HCEC 1CT (cell line): ENCODE measurements at regions not wholly inside any gene's neighbourhood (a gene's known extent, or its start where the extent isn't known, plus 50 kb on each side); places are given as distances from the start of the nearest gene placed in this dataset.
A peak's percentile ranks its signal among the peaks of the same experiment; 100 is the strongest.

Experiments used
- DNase-seq: peaks from one replicate; pipeline ENCODE4 v3.0.0-alpha.2; 2017

DNA sequence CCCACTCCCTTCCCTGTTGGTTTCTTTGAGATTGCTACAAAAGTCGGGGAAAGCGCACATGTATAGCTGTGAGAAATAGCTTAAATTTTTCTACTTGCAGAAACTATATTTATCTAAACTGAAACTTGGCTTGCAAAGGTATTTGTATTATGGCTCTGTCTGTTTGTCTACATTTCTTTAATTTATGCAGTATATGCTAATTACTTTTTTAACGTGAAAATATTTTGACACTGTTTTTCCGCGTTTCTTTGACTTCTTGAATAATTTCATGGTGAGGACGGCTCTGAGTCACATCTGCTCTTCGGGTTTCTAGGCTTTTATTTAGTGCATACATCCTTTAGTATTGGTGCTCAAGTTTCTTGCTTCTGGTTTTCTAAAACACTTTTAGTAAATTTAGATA, 182.1 kb upstream of the ZRANB2 start:
- no peak for DNase-seq

DNA sequence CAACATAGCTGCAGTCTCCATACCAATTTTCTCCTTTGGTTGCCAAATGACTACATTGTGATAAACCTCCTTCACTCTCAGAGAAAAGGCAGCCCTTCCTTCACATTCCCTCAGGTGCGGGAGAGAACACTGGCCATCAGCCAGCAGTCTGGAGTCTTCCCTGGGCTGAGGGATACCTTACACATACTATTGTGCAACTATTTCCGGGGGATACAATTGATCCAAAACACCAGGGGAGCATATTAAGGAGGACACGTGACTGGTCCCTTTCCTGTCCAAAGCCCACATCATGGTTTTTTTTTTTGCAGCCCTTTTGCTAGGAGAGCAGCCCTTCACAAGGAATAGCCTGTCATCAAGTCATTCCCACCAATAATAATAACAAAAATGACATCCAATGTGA, 172.1 kb upstream of the ZRANB2 start:
- no peak for DNase-seq

DNA sequence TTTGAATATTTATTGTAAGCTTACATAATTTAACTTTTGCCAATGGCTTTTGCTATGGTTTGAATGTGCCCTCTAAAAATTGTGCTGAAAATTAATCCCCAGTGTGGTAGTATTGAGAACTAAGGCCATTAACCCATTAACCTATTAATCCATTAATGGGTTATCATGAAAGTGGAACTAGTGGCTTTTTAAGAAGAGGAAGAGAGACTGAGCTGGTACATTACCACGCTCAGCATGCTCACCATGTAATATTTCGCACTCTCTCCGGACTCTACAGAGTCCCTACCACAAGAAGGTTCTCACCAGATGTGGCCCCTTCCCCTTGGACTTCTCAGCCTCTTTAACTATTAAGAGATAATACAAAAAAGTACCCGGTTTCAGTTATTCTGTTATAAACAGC, 164.4 kb upstream of the ZRANB2 start:
- no peak for DNase-seq

DNA sequence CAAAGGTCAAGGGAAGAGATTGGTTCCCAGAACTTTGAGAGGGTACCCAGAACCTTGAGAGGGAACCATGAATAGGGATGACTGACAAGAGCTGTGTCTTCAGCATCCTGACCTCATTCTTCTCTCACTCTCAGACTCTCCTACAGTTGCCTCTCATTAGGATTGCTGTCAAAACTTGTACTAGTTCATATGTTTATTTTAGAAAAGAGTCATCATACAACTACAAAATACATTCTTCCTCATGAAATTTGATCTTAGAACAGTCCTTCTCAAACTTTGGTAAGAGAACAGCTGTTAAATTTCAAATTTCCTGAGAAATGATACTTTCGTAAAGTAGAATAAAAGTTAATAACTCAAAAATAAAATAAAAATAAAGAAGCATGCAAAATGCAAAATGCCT, 161.4 kb upstream of the ZRANB2 start:
- peak; percentile 44 for DNase-seq

DNA sequence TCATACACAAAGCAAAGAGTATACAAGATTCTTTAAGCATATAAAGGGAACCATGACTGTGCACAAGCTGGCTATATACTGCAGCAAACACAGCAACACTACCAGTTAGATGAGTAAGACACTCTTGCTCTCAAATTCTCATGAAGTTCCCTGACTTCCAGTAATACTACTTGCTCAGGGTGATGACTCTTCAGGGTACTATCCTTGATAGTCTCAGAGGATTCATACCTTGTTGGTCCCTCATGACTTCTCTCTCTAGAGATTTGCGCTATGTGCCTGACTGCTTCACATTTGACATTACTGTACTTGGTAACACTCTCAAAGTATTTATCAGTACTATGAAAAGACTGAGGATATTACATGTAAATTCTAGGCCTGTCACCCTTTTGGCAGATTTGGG, 159.8 kb upstream of the ZRANB2 start:
- no peak for DNase-seq

DNA sequence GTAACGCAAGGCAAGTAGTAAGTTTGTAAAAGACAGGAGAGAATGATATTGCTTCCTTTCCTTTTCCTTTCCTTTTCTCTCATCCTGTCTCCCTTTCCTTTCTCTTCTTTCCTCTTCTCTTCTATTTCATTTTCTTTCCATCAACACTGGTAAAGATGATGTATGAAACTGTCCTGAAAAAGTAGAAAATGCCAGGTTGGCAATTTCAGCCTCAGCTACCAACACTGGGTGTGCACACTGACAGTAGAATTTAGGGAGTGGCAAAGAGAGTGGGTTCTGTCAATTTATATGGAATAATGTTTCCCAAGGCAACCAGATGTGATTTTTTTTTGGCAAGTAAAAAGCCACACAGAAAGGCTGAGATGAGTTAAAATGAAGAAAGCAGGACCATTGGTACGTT, 155.7 kb upstream of the ZRANB2 start:
- no peak for DNase-seq

DNA sequence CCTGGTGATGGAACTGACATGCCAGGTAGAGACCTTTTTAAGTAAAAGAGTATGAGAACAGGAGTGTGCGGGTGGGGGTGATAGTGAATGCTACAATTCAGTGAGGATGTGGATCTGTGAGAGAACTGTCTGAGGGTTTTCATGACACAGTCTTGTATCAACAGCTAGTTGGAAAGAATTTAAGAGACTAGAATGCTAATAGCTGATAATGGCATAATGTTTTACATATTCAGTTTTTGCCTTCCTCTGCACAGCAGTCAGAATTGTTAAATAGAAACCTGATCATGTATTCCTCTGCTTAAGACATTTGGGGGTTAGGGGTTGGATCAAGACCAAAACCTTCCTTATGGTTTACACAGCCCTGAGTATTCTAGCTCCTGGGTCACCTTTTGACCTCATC, 152.8 kb upstream of the ZRANB2 start:
- DNase-seq = no peak

DNA sequence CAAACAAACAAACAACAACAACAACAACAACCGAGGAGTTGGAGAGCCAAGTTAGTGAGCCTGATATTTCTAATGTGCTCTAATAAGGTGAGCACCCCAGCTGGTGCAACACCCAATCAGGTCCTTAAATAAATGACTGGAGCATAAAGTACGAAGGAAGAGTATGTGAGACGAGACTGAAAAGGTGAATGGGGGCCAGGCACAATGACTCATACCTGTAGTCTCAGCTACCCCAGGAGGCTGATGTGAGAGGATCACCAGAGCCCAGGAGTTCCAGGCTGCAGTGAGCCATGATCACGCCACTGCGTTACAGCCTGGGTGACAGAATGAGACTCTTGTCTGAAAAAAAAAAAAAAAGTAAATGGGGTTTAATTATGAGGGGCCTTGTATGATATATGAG, 152.0 kb upstream of the ZRANB2 start:
- no peak for DNase-seq

DNA sequence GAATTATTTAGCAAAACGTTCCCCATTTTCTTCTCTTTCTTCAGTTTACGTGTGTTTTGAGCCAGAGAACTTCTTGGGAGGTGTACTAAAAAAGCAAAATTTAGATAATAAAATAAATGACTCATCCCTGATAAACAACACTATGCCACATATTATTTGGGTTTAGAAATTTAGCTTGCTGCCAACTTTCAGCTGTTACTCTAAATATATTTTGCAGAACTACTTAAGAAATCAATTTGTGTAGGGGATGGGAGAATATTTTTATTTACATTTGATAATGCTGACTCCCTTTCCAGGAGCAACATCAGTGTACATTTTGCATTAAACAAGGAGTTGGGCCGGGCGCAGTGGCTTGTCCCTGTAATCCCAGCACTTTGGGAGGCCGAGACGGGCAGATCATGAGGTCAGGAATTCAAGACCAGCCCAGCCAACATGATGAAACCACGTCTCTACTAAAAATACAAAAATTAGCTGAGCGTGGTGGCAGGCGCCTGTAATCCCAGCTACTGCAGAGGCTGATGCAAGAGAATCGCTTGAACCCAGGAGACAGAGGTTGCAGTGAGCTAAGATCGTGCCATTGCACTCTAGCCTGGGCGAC, 151.4 kb upstream of the ZRANB2 start:
- no peak for DNase-seq

DNA sequence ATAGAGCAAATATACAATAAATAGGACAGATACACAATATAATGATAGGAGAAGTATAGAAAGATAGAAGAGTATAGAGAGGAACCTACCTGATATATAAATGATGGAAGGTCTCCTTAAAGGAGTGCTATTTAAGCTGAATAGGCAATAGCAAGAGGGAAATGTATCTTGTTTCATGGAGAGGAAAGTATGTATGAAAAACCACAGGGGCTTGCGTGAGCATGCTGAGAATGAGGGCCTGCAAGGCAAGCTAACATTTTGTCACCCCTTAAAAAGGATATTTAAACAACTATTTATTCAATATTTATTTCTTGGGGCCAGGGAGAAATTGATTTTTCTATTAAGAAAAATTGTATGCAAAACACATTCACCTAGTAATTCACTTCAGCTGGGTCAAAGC, 150.9 kb upstream of the ZRANB2 start:
- no peak for DNase-seq

DNA sequence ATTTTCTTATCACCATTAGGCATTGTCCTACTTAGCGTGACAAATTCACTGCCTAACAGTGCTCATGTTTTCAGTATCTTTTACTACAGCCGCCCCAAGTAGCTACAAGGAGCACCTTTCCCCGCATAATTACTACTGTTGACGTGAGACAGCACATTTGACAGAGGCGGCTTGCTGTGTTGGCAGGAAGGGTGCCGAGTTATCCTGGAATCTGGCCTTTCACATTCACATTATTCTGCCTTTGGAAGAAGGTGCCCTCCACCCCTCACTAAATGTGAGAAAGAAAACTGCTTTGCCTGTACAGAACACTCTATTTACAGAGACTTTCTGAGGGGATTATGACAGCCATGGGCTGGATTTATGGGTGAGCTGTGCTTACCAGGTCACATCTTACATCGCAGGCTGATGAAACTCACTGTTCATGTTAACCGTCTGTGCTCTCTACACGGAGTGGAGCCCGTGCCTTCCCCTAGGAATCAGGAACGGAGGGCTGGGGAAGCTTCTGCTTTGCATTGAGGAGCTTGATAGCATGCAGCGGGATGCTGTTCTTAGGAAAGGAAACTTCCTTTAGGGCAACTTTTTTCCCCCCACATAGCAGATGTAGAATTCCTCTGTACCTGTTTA, 148.0 kb upstream of the ZRANB2 start:
- DNase-seq = no peak

DNA sequence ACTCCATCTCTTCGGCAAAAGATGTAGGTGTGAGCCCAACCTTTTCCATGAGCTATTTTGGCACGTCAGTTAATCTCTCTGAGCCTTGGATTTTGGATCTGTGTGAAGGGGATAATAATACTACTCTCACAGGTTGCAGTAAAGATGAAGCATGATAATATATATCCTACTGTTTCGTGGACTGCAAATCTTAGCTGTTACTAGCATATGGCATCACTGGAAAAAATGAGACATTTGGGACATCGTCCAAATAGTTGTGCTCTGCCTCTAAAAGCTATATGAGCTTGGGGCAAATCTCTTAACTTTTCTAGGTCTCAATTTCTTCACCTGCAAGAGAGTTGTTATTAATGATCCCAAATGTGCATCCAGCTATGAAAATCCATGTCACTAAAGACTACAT, 147.4 kb upstream of the ZRANB2 start:
- no peak for DNase-seq

DNA sequence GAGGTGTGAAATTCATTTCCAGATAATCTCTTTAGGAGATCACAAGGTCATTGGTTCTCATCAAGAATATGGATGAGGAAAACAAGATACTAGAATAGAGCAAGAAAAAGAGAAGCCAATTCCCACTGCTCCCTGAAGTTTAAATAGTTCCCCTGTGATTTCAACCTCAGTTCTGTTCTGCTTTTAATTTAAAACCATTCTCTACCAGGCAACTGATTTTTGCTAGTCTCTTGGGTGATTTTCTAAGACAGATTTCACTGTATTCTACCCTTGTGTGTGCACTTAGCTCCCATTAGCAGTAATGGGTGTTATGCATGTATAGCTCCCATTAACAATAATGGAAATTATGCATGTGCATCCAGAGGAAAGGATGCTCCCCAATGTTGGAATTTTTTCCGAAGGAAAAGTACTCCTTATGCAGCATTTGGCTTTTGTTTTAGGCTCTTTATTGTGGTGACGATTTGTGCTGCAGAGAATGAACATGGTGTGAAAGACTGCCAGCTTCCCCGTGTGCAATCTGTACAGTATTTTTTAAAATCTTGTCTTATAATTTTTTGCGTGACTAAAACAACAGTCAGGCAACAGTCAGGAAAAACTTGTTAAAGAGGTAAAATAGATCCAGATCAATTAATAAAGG, 144.0 kb upstream of the ZRANB2 start:
- no peak for DNase-seq

DNA sequence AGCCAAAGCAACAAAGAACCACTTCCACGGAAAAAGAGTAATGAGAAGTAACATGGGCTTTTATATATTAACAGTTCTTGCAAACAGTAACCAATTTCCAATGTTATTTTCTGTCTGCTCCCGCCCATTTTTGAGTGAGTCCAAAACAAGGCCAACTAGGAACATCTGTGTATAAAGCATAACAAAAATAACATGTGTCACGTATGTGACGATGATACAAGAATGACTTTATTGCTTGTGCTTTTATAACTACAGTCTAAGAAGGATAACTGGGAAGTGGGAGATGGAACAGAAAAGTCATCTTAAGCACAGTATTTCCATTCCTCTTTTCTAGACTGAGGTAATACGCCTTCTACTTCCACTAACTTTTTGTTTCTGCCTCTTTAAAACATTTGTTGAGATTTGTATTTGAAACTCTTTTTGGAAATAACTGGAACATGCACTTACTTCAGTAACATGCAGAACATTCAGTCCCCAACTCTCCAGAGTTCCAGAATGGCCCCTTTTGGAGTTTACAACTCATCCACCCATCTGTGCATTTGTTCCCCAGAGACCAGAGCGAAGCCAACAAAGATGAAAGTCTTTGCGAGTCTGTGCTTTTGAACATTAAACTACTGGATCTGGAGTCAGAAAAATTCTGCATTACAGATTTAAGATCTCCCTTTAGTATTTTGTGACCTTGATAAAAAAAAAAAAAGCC, 143.0 kb upstream of the ZRANB2 start:
- no peak for DNase-seq

DNA sequence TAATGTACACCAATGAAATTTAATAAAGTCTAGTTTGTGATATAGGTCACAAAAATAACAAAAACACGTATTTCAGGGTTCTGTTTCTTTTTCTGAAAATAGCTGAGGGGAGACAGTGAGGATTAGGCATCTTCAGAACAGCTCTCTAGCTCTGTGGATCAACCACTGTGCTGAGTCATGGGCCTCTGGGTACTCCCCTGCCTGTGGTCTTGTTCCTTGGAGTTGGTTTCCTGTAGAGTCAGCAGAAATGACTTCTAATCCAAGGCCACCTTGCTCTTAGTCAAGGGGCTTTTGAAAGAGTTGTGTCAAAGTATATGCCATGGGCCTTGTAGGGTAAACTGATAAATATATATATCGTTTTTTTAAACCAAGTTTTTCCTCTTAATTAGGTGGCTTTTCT, 141.8 kb upstream of the ZRANB2 start:
- no peak for DNase-seq

DNA sequence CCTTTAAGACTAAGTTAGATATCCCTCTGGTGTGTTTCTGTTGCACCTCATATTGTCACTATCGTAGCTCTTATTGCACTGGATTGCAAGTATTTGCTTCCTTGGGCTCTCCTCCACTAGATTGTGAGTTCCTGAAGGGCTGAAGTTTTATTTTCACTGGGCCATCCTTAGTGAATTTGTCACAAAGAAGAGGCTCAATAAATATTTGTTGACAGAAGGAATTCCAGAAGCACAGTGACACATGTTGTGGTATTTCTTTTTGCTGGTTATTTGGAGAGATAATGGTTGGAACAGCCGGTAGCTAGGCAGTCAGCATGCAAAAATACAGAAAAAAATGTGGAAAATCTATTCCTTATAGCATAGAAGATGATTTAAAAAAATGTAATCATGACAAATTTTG, 129.9 kb upstream of the ZRANB2 start:
- no peak for DNase-seq

DNA sequence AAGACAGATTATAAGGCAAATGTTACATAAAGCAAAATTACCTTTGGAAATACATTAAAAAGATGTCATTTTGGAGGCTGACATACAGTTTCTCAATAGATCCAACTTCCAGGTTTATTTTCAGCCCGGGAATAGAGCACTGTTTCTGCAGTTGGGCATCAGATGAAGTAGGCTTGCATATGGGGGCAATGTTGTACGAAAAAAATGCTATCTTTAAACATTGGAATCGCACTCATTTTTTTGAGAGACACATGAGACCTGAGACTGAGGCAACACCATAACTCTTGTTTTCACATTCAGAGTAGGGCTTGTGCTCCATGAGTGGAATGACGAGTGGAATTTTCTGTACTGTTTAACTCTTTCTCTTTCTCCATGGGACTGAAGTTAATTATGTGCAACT, 122.4 kb upstream of the ZRANB2 start:
- no peak for DNase-seq

DNA sequence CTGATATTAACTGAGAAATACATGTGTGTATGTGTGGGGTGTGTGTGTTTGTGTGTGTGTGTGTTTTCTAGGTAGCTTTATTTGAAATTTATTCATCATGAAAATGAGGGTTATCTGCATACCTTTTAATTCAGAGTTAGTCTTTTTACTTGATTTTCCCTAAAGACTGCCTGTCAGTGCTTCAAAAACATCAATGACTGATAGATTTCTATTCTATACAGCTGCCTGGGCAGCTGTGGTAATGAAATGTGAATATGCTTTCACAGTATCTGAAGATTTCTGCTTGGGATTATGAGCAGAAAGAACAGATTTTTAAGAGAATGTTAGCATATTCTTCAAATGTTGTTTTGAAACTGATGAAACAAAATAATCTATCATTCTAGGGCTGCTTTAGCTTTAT, 119.7 kb upstream of the ZRANB2 start:
- no peak for DNase-seq

DNA sequence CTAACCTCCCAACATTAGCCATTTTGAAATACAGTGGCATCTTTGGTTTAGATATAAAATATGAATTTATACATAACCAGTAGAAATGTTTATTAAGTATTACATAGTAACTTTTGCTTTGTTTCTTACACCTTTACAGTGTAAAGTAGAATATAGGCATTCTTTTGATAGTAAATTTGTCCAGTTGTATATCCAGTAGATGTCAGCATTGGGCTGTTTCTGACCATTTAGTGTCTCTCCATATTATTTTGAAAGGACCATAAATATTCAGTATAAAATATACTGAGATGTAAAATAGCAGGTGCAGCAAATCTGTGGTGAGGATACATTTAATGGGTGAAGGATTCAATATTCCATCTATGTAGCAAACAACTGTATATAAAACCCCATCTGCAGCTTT, 115.8 kb upstream of the ZRANB2 start:
- peak; percentile 40 for DNase-seq

DNA sequence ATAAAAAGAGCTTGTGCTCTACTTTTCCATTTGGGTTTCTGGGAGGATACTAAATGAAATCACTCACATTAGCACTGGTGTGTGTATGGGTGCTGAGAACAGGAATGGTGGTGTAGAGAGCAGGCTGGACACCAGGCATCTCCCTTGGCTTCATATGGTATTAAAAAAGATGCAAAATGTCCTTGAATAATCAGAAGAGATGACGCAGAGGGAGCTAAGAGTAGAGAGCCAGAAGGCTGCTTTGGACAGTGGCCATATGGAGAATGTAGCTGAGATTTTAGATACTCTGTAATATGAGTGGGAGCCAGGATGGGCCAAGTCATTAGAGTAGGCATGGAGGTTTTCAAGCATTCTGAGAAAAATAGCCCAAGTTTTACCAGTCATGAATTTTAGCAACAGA, 112.3 kb upstream of the ZRANB2 start:
- DNase-seq = no peak

DNA sequence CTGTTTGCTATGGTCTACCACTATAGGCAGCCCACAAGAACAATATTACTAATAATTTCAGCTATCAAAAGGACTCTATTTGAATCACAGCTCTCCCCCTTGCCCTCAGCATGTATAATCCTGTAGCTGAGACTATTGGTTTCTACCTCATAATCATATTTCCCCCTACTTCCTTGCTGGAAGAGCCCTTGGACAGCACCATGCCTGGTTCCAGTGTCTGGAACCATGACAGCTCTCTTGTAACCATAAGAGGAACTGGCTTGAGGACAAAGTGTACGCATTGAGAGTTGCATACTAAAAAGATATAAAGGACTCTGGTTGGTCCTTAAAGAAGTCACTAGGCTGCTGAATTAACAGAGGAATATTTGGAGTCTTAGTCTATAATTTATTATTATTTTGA, 110.7 kb upstream of the ZRANB2 start:
- no peak for DNase-seq

DNA sequence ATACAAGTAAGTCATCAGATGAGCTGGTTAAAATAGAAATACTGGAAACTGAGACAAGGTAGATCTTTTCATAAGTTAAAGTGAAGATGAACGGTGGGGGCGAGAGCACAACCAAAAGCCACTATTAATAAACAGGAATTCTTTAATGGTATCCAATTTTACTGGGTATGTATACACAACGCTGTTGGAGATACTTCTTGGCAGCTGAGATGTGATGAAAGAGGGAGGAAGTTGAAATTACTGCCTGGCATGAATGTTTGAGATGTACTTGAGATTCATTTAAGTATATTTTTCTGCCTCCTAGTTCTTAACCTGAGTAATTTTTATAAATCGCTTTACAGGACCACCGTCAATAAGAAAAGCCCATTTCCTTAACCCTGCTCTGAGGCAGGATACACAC, 110.0 kb upstream of the ZRANB2 start:
- DNase-seq = no peak

DNA sequence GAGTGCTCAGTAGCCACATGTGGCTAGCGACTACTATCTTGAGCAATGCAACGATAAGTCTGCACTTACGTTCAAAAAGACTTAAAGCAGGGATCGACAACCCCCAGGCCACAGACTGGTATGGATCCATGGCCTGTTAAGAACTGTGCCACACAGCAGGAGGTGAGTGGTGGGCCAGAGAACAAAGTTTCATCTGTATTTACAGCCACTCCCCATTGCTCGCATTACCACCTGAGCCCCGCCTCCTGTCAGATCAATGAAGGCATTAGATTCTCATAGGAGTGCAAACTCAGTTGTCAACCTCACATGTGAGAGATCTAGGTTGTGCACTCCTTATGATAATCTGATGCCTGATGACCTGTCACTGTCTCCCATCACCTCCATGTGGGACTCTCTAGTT, 103.6 kb upstream of the ZRANB2 start:
- no peak for DNase-seq

DNA sequence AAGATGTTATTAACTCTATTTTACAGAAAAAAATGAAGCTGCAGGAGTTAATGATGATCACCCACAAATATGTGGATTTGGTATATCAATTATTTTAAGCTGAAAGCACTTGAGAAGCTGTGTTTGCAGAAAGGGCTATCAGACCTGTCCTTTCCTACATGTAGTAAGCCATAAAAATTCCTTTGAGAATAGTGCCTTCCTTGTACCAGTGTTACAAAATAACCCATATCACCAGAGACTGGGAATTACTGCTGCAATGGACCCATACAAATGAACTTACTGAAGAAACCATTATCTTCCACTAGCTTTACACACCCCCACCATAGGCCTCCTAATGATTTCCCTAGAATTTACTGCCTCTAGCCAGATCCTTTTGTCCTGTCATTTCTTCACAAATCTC, 99.2 kb upstream of the ZRANB2 start:
- DNase-seq = no peak
